GM19025 (cell line): ENCODE measurements at regions not wholly inside any gene's neighbourhood (a gene's known extent, or its start where the extent isn't known, plus 50 kb on each side); places are given as distances from the start of the nearest gene placed in this dataset.

Experiments used
- ATAC-seq: cut with Tn5 transposase; IDR thresholded peaks from one replicate; pipeline ENCODE4 v1.9.1; 2021; ENCODE audit warnings: mild to moderate bottlenecking, low read depth, moderate library complexity; ENCODE audit not compliant: unreplicated experiment

GRCh38 chr12:41899577-41899976 lies 245.1 kb downstream of the GXYLT1 start:
- no peak for ATAC-seq

GRCh38 chr12:41897593-41897992 lies 247.1 kb downstream of the GXYLT1 start:
- ATAC-seq = no peak

GRCh38 chr12:41893491-41893890 lies 251.2 kb downstream of the GXYLT1 start:
- no peak for ATAC-seq

- ATAC-seq = no peak
Observed at GRCh38 chr12:41892302-41892701, 252.4 kb downstream of the GXYLT1 start.

- ATAC-seq = no peak
Observed at GRCh38 chr12:41891226-41891625, 253.4 kb downstream of the GXYLT1 start.

GRCh38 chr12:41888285-41888684 lies 256.4 kb downstream of the GXYLT1 start:
- ATAC-seq = no peak

GRCh38 chr12:41881891-41882805 lies 262.5 kb downstream of the GXYLT1 start:
- ATAC-seq = no peak

- ATAC-seq = no peak
Observed at GRCh38 chr12:41869432-41869831, 275.2 kb downstream of the GXYLT1 start.

GRCh38 chr12:41866878-41867430 lies 277.7 kb downstream of the GXYLT1 start:
- ATAC-seq = no peak

GRCh38 chr12:41856228-41856627 lies 288.4 kb downstream of the GXYLT1 start:
- no peak for ATAC-seq

GRCh38 chr12:41850046-41850445 lies 294.6 kb downstream of the GXYLT1 start:
- no peak for ATAC-seq

- ATAC-seq = no peak
Observed at GRCh38 chr12:41846718-41847117, 298.0 kb downstream of the GXYLT1 start.

- ATAC-seq = no peak
Observed at GRCh38 chr12:41836416-41836815, 308.3 kb downstream of the GXYLT1 start.

- no peak for ATAC-seq
Observed at GRCh38 chr12:41835556-41835955, 309.1 kb downstream of the GXYLT1 start.

- ATAC-seq = no peak
Observed at GRCh38 chr12:41819948-41820347, 324.7 kb downstream of the GXYLT1 start.

- no peak for ATAC-seq
Observed at GRCh38 chr12:41804026-41804425, 340.6 kb downstream of the GXYLT1 start.

- no peak for ATAC-seq
Observed at GRCh38 chr12:41802803-41803202, 341.9 kb downstream of the GXYLT1 start.

- ATAC-seq = no peak
Observed at GRCh38 chr12:41801261-41801660, 343.4 kb downstream of the GXYLT1 start.

GRCh38 chr12:41799671-41800070 lies 345.0 kb downstream of the GXYLT1 start:
- no peak for ATAC-seq

- ATAC-seq = no peak
Observed at GRCh38 chr12:41795910-41796309, 348.8 kb downstream of the GXYLT1 start.

- no peak for ATAC-seq
Observed at GRCh38 chr12:41795051-41795600, 349.5 kb downstream of the GXYLT1 start.

GRCh38 chr12:41794336-41794735 lies 350.3 kb downstream of the GXYLT1 start:
- ATAC-seq = no peak
